ENCODE measurements at regions not wholly inside any gene's neighbourhood (a gene's known extent, or its start where the extent isn't known, plus 50 kb on each side); places are given as distances from the start of the nearest gene placed in this dataset.

DNA sequence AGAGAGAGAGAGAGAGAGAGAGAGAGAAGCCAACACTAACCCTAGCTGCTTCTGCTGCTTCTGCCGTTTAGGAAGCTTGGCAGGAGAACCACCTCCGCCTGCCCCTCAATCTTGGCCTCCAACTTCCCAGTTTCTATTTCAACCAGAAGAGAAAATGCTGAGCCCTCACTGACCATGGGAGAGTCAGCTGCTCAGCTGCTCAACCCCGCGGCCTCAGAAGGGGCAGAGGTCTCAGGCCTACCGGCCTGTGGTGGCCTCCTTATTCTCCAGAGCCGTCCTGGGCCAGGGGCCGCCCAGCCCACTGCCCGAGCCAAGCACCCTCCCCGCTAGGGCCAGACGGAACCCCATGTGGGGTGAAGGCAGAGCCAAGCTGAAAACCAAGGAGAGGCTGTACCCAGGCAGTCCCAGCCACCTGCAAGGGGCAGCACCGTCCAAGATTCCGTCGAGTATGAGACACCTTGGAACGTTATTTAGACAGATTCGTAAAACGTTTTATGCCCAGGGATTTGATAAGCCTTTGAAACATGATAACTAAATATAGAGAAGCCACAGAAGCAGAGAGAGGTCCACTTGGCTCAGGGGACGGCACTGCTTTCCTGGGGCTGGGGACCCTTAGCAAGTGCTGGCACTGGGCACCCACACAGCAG is 116.6 kb downstream of the DLL1 start:
- TF ChIP-seq, protein P1, sequence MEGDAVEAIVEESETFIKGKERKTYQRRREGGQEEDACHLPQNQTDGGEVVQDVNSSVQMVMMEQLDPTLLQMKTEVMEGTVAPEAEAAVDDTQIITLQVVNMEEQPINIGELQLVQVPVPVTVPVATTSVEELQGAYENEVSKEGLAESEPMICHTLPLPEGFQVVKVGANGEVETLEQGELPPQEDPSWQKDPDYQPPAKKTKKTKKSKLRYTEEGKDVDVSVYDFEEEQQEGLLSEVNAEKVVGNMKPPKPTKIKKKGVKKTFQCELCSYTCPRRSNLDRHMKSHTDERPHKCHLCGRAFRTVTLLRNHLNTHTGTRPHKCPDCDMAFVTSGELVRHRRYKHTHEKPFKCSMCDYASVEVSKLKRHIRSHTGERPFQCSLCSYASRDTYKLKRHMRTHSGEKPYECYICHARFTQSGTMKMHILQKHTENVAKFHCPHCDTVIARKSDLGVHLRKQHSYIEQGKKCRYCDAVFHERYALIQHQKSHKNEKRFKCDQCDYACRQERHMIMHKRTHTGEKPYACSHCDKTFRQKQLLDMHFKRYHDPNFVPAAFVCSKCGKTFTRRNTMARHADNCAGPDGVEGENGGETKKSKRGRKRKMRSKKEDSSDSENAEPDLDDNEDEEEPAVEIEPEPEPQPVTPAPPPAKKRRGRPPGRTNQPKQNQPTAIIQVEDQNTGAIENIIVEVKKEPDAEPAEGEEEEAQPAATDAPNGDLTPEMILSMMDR (IDR thresholded peaks at IDR 0.05) = no peak
- TF ChIP-seq POLR2AphosphoS5 (IDR thresholded peaks at IDR 0.05) (no peak), POLR2A (IDR thresholded peaks at IDR 0.05; ENCODE audit: low read depth) (no peak)

All from esophagus muscularis mucosa (tissue), 3 donors.